PC-3 (cell line): ENCODE measurements at regions not wholly inside any gene's neighbourhood (a gene's known extent, or its start where the extent isn't known, plus 50 kb on each side); places are given as distances from the start of the nearest gene placed in this dataset.

Experiments
- ATAC-seq: fragments of 200-7000 bp; cut with Tn5 transposase; 2 replicates; pipeline ENCODE4 v1.9.1; 2020; ENCODE audit warnings: mild to moderate bottlenecking, moderate library complexity
- BruUV-seq: library from RNA; stranded (reverse); fragments of 400-500 nt; replicated peaks from 2 replicates; lab custom pipeline; 2021; lab: Mats Ljungman, UMichigan
- CTCF ChIA-PET: fragments of 300-600 bp; sonication (Branson Sonifier 250); formaldehyde crosslinking; loops from one replicate; lab custom pipeline; 2022; ENCODE audit warnings: antibody characterized with exemption; lab: Charles Lee
- POLR2A ChIA-PET: fragments of 300-600 bp; sonication (Branson Sonifier 250); formaldehyde crosslinking; loops from one replicate; lab custom pipeline; 2022; ENCODE audit warnings: antibody characterized with exemption; ENCODE audit not compliant: unreplicated experiment; lab: Charles Lee
- DNase-seq: peaks from one replicate; pipeline ENCODE4 v3.0.0-alpha.2; 2015
- H2AFZ ChIP-seq: fragments of 300-600 bp; sonication (generic); 2 replicates; pipeline ENCODE4 v1.6.0; 2016; ENCODE audit warnings: antibody characterized with exemption, low read length
- H3F3A ChIP-seq: fragments of 300-600 bp; sonication (generic); one replicate; pipeline ENCODE4 v1.6.0; 2017; ENCODE audit warnings: antibody characterized with exemption, low read length, control low read depth, mild to moderate bottlenecking; ENCODE audit not compliant: unreplicated experiment
- H3K27ac ChIP-seq: fragments of 300-600 bp; sonication (generic); 2 replicates; pipeline ENCODE4 v1.5.1; 2016; ENCODE audit warnings: mild to moderate bottlenecking, low read length
- H3K27me3 ChIP-seq: fragments of 300-600 bp; sonication (generic); 2 replicates; pipeline ENCODE4 v1.6.1; 2016; ENCODE audit warnings: low read length, mixed read lengths
- H3K36me3 ChIP-seq: fragments of 300-600 bp; sonication (generic); 2 replicates; pipeline ENCODE4 v1.6.1; 2016; ENCODE audit warnings: low read depth, mixed run types, low read length, mixed read lengths
- H3K4me1 ChIP-seq: fragments of 300-600 bp; sonication (generic); 2 replicates; pipeline ENCODE4 v1.5.1; 2016; ENCODE audit warnings: low read length; ENCODE audit not compliant: insufficient read depth
- H3K4me2 ChIP-seq: fragments of 300-600 bp; sonication (generic); 2 replicates; pipeline ENCODE4 v1.6.0; 2016; ENCODE audit warnings: low read length
- H3K4me3 ChIP-seq: fragments of 300-600 bp; sonication (generic); 2 replicates; pipeline ENCODE4 v1.5.1; 2016; ENCODE audit warnings: mild to moderate bottlenecking, low read length, mixed read lengths
- H3K79me2 ChIP-seq: fragments of 300-600 bp; sonication (generic); 2 replicates; pipeline ENCODE4 v1.6.1; 2017; ENCODE audit warnings: low read length, mixed read lengths
- H3K9ac ChIP-seq: fragments of 300-600 bp; sonication (generic); 2 replicates; pipeline ENCODE4 v1.6.0; 2016; ENCODE audit warnings: mild to moderate bottlenecking, low read length
- H3K9me2 ChIP-seq: fragments of 300-600 bp; sonication (generic); replicated peaks from 2 replicates; pipeline ENCODE4 v1.6.1; 2016; ENCODE audit warnings: mixed run types, low read length, mixed read lengths
- H3K9me3 ChIP-seq: fragments of 300-600 bp; sonication (generic); 2 replicates; pipeline ENCODE4 v1.6.1; 2016; ENCODE audit warnings: low read length, mixed read lengths
- H4K20me1 ChIP-seq: fragments of 300-600 bp; sonication (generic); 2 replicates; pipeline ENCODE4 v1.6.1; 2016; ENCODE audit warnings: low read length, mixed read lengths
- CTCF ChIP-seq: fragments of 300-600 bp; sonication (generic); conservative IDR thresholded peaks from 2 replicates; pipeline ENCODE4 v1.5.1; 2017; ENCODE audit warnings: antibody characterized with exemption, low read depth, mild to moderate bottlenecking, low read length
- EZH2 ChIP-seq: fragments of 300-600 bp; sonication (generic); IDR thresholded peaks from one replicate; pipeline ENCODE4 v1.6.1; 2017; ENCODE audit warnings: antibody characterized with exemption, mild to moderate bottlenecking, low read length; ENCODE audit not compliant: unreplicated experiment
- EZH2phosphoT487 ChIP-seq: fragments of 300-600 bp; sonication (generic); IDR thresholded peaks from 2 replicates; pipeline ENCODE4 v1.6.1; 2018; ENCODE audit warnings: mild to moderate bottlenecking, antibody characterized with exemption, low read length, borderline replicate concordance
- intact Hi-C: fragments of 100-400 bp; cut with micrococcal nuclease; formaldehyde crosslinking; loops from 2 replicates; pipeline ENCODE4 v1.9.0; 2023

DNA sequence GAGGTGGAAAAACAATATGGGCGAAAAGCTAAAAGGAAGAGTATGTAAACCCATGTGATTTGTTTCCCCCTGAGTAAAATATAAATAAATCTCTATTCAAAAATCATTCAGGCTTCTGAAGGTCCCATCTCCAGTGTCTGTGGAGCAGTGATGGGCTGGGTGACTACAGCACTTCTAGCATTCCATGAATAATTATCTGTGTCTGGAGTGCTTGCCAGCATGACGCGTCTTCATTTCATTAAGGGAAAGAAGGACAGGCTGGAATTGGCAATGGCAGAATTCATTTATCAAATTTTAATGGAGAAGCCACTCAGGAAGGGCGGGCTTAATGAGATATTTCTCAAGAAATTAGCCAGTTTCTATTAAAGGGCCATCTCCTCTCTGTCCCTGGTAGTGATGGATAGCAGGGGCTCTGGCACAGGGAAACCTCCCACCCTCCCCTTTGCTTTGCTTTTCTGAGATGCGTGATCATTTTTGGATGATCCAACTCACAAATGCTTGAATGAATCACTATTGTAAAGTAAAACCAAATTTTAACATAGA, 916.3 kb upstream of the SEL1L start:
- no TSS peak for BruUV-seq
- no peak for ATAC-seq

DNA sequence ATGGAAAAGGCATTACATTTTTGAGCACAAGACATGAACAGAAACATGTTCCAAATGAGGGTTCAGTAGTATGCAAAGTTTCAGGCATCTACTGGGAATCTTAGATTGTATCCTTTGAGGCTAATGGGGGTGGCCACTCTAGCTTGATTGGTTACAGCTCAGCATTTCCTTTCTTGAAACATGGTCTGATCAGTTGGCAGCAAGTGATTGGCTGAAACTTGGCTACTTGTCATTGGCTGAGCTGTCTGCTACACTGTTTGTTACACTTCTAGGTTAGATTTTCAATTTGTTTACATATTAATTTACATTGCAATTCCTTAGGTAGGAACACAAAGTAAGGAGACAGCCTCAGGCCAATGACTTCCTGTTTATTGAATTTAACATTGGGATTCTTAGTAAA, 918.0 kb upstream of the SEL1L start:
- Histone ChIP-seq H3K9me3 (peaks cover 23% of the 10 kb centered on the region; the same call in 1 of the 2 replicates), H3K9ac (no peak overlapping the region), H4K20me1 (no peaks in the 10 kb centered on the region), H3K79me2 (no peaks in the 10 kb centered on the region), H3K9me2 (no peaks in the 10 kb centered on the region), H3K4me1 (no peaks in the 10 kb centered on the region), H2AFZ (no peak overlapping the region), H3F3A (no peaks in the 10 kb centered on the region), H3K27me3 (no peaks in the 10 kb centered on the region), H3K4me2 (no peak overlapping the region), H3K4me3 (no peak overlapping the region), H3K36me3 (no peaks in the 10 kb centered on the region), H3K27ac (no peak overlapping the region)
- ChIA-PET CTCF (no interaction called here), POLR2A (no interaction called here)
- TF ChIP-seq EZH2 (no peak), EZH2phosphoT487 (no peak), CTCF (no peak)
- DNase-seq (no peak), ATAC-seq (no peak)
- intact Hi-C loops: no loop called here
- no TSS peak for BruUV-seq

More for the DNA sequence above, 916.3 kb upstream of the SEL1L start:
- ChIA-PET POLR2A (no interaction called here), CTCF (no interaction called here)
- H2AFZ ChIP-seq: no peak overlapping the region
- TF ChIP-seq CTCF: no peak
- no peak for TF ChIP-seq EZH2
- no peak for TF ChIP-seq EZH2phosphoT487
- no peak overlapping the region for H3K4me3 ChIP-seq
- no peak for DNase-seq
- no peaks in the 10 kb centered on the region for H3K27me3 ChIP-seq
- no peaks in the 10 kb centered on the region for H3K9me2 ChIP-seq
- H3K79me2 ChIP-seq: no peaks in the 10 kb centered on the region
- no peaks in the 10 kb centered on the region for H3F3A ChIP-seq
- no peaks in the 10 kb centered on the region for H3K4me1 ChIP-seq
- H3K36me3 ChIP-seq: no peaks in the 10 kb centered on the region
- peaks cover 18% of the 10 kb centered on the region; the same call in 1 of the 2 replicates for H3K9me3 ChIP-seq
- intact Hi-C loops: no loop called here
- H3K9ac ChIP-seq: no peak overlapping the region
- H3K27ac ChIP-seq: no peak overlapping the region
- no peak overlapping the region for H3K4me2 ChIP-seq
- H4K20me1 ChIP-seq: no peaks in the 10 kb centered on the region

DNA sequence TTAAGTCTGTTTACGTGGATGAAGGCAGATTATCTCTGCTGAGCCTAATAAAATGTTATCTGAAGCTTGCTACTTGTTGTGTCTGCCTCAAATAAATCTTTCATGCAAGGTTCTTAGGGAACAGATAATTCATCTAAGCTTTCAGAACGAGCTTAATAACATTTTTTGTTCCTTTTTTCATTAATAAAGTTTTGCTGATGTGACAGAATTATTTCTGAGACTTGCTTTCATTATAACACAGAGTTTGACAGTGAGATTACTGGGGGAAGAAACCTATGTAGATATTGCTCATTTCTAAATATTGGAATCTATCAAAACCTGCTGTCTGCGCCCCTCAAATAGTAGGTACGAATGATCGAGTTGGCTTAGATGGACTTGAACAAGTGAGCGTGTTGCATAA, 948.7 kb upstream of the SEL1L start:
- Histone ChIP-seq H3K4me2 (no peak overlapping the region), H3F3A (no peaks in the 10 kb centered on the region), H3K9me3 (peaks cover 12% of the 10 kb centered on the region; the same call in 1 of the 2 replicates), H3K4me1 (no peaks in the 10 kb centered on the region), H3K9me2 (no peaks in the 10 kb centered on the region), H3K79me2 (no peaks in the 10 kb centered on the region), H3K27me3 (no peaks in the 10 kb centered on the region), H4K20me1 (no peaks in the 10 kb centered on the region), H3K9ac (no peak overlapping the region), H3K4me3 (no peak overlapping the region), H3K27ac (no peak overlapping the region), H2AFZ (no peak overlapping the region), H3K36me3 (no peaks in the 10 kb centered on the region)
- intact Hi-C loops: no loop called here
- BruUV-seq: no TSS peak
- ChIA-PET CTCF (no interaction called here), POLR2A (no interaction called here)
- TF ChIP-seq CTCF: no peak
- TF ChIP-seq EZH2: no peak
- TF ChIP-seq EZH2phosphoT487: no peak
- no peak for DNase-seq
- ATAC-seq: no peak
